Aorta (tissue), 5 donors: ENCODE measurements at regions not wholly inside any gene's neighbourhood (a gene's known extent, or its start where the extent isn't known, plus 50 kb on each side); places are given as distances from the start of the nearest gene placed in this dataset.
A peak's percentile ranks its signal among the peaks of the same experiment; 100 is the strongest.
"Not testable (repeated sequence)": the region's sequence is repeated elsewhere in the genome, so short reads cannot be mapped to it uniquely, and the experiment has no call there.

Experiments used
- ATAC-seq: fragments of 200-7000 bp; cut with Tn5 transposase; one replicate; pipeline ENCODE4 v1.9.1; 2022; ENCODE audit warnings: moderate library complexity; ENCODE audit not compliant: low FRiP score
- DNase-seq, 2 donors: peaks; one replicate each; pipeline ENCODE4 v3.0.0-alpha.2; 2020
- H3K27ac ChIP-seq, 2 donors: one replicate each; pipeline ENCODE4 v1.5.1; 2013; ENCODE audit warnings: low read length in 2 of 2, mild to moderate bottlenecking in 2 of 2, moderate library complexity in 2 of 2, control low read depth in 1 of 2, inconsistent platforms in 1 of 2, low read depth in 1 of 2
- H3K27me3 ChIP-seq, 2 donors: one replicate each; pipeline ENCODE4 v1.6.1; 2013; ENCODE audit warnings: control low read depth in 1 of 2, low read length in 1 of 2, mild to moderate bottlenecking in 1 of 2, moderate library complexity in 1 of 2; ENCODE audit not compliant: insufficient read depth in 2 of 2, control insufficient read depth in 1 of 2
- H3K36me3 ChIP-seq, 2 donors: one replicate each; pipeline ENCODE4 v1.6.1; 2013; ENCODE audit warnings: control low read depth in 1 of 2, low read length in 1 of 2, mild to moderate bottlenecking in 1 of 2; ENCODE audit not compliant: insufficient read depth in 2 of 2, control insufficient read depth in 1 of 2
- H3K4me1 ChIP-seq, 2 donors: one replicate each; pipeline ENCODE4 v1.6.1; 2013; ENCODE audit warnings: low read length in 2 of 2, control low read depth in 1 of 2, mild to moderate bottlenecking in 1 of 2, moderate library complexity in 1 of 2; ENCODE audit not compliant: insufficient read depth in 2 of 2, control insufficient read depth in 1 of 2
- H3K4me3 ChIP-seq, 2 donors: one replicate each; pipeline ENCODE4 v1.5.1; 2013; ENCODE audit warnings: low read length in 2 of 2, control low read depth in 1 of 2, mild to moderate bottlenecking in 1 of 2
- H3K9me3 ChIP-seq: one replicate; pipeline ENCODE4 v1.6.1; 2013; ENCODE audit warnings: mild to moderate bottlenecking, low read length; ENCODE audit not compliant: control insufficient read depth
- WGBS, 2 donors: extraction: QIAGEN DNeasy Blood & Tissue Kit; methylation state at CpG; one replicate each; pipeline ENCODE4 v1.1.7; 2013; 5-methylcytosine and 5-hydroxymethylcytosine counted together
- intact Hi-C, 2 donors: fragments of 100-400 bp; cut with DNase I; formaldehyde crosslinking; loops; one replicate each; pipeline versions ENCODE4 v1.14.2 to v1.15.0; 2022
- donor health status: healthy with polysubstance abuse.
- donor health status: Bipolar disorder and iron deficiency.
- donor health status: DM: no; HTN: no; CAD: no.
- donor health status: DM: no; HTN: no; CAD: no.
- donor health status: DM: yes; HTN: yes; CAD: no.

- H3K27ac ChIP-seq, result no peak overlapping the region
- no peaks in the 10 kb centered on the region for H3K4me1 ChIP-seq
- peaks cover 2% of the 10 kb centered on the region for H3K9me3 ChIP-seq
- DNase-seq, result no peak
- H3K27me3 ChIP-seq, result no peaks in the 10 kb centered on the region
- intact Hi-C loops, result no loop called here
- WGBS, 2 donors, result 84 to 93% methylated on average over 6 of the region's 6 CpGs
- ATAC-seq, result no peak
- H3K4me3 ChIP-seq, result no peak overlapping the region
- H3K36me3 ChIP-seq, result no peaks in the 10 kb centered on the region
Observed at GRCh38 chr2:125224188-125224587, 1199.1 kb downstream of the CNTNAP5 start.

- DNase-seq, result no peak
- intact Hi-C loops, result no loop called here
- ATAC-seq, result peak; percentile 26
- Histone ChIP-seq H3K4me1 (no peaks in the 10 kb centered on the region), H3K4me3 (no peak overlapping the region), H3K27ac (no peak overlapping the region), H3K9me3 (peaks cover 2% of the 10 kb centered on the region), H3K36me3 (no peaks in the 10 kb centered on the region), H3K27me3 (no peaks in the 10 kb centered on the region)
- 83 to 85% methylated on average over 3 of the region's 3 CpGs for WGBS, 2 donors
Observed at GRCh38 chr2:125224830-125225229, 1199.7 kb downstream of the CNTNAP5 start.

- ATAC-seq, result no peak
- intact Hi-C loops, result no loop called here
- 75 to 77% methylated on average over 2 of the region's 2 CpGs for WGBS, 2 donors
Observed at GRCh38 chr2:125227843-125228392, 1202.8 kb downstream of the CNTNAP5 start.

GRCh38 chr2:125240870-125241269 lies 1215.8 kb downstream of the CNTNAP5 start:
- H3K4me1 ChIP-seq, result no peaks in the 10 kb centered on the region
- ATAC-seq (no peak), DNase-seq (no peak)
- intact Hi-C loops, result no loop called here
- H3K27ac ChIP-seq, result no peak overlapping the region
- peaks cover 1% of the 10 kb centered on the region for H3K9me3 ChIP-seq
- WGBS, 2 donors, result 87 to 94% methylated on average over 6 of the region's 6 CpGs
- no peaks in the 10 kb centered on the region for H3K27me3 ChIP-seq
- no peaks in the 10 kb centered on the region for H3K36me3 ChIP-seq
- H3K4me3 ChIP-seq, result no peak overlapping the region

More at GRCh38 chr2:125227843-125228392, 1202.8 kb downstream of the CNTNAP5 start:
- Histone ChIP-seq H3K27ac (no peak overlapping the region), H3K36me3 (no peaks in the 10 kb centered on the region), H3K4me1 (no peaks in the 10 kb centered on the region), H3K4me3 (no peak overlapping the region), H3K9me3 (no peaks in the 10 kb centered on the region), H3K27me3 (no peaks in the 10 kb centered on the region)
- no peak for DNase-seq

GRCh38 chr2:125243074-125243473 lies 1218.0 kb downstream of the CNTNAP5 start:
- Histone ChIP-seq H3K4me1 (no peaks in the 10 kb centered on the region), H3K4me3 (no peak overlapping the region), H3K27ac (no peak overlapping the region), H3K36me3 (no peaks in the 10 kb centered on the region), H3K27me3 (no peaks in the 10 kb centered on the region), H3K9me3 (peaks cover 1% of the 10 kb centered on the region)
- intact Hi-C loops, result no loop called here
- DNase-seq, result no peak
- ATAC-seq, result no peak
- WGBS, 2 donors, result 81 to 83% methylated on average over 1 of the region's 1 CpG

- Histone ChIP-seq H3K4me1 (no peaks in the 10 kb centered on the region), H3K36me3 (no peaks in the 10 kb centered on the region), H3K27me3 (no peaks in the 10 kb centered on the region), H3K27ac (no peak overlapping the region), H3K4me3 (no peak overlapping the region), H3K9me3 (no peaks in the 10 kb centered on the region)
- DNase-seq, result no peak
- WGBS, 2 donors, result 78 to 79% methylated on average over 6 of the region's 6 CpGs
- intact Hi-C loops, result no loop called here
- ATAC-seq, result no peak
Observed at GRCh38 chr2:125254010-125254409, 1228.9 kb downstream of the CNTNAP5 start.

- Histone ChIP-seq H3K27ac (no peak overlapping the region), H3K4me1 (no peaks in the 10 kb centered on the region), H3K36me3 (no peaks in the 10 kb centered on the region), H3K27me3 (no peaks in the 10 kb centered on the region), H3K4me3 (no peak overlapping the region), H3K9me3 (no peaks in the 10 kb centered on the region)
- no peak for DNase-seq
- intact Hi-C loops, result no loop called here
- 26 to 35% methylated on average over 6 of the region's 6 CpGs for WGBS, 2 donors
- no peak for ATAC-seq
Observed at GRCh38 chr2:125259451-125259850, 1234.4 kb downstream of the CNTNAP5 start.

GRCh38 chr2:125260366-125260930 lies 1235.4 kb downstream of the CNTNAP5 start:
- H3K4me1 ChIP-seq, H3K36me3 ChIP-seq, H3K27ac ChIP-seq, intact Hi-C loops, H3K4me3 ChIP-seq, ATAC-seq, H3K27me3 ChIP-seq, DNase-seq, H3K9me3 ChIP-seq: not testable (repeated sequence)

GRCh38 chr2:125264453-125264852 lies 1239.4 kb downstream of the CNTNAP5 start:
- Histone ChIP-seq H3K4me1 (no peaks in the 10 kb centered on the region), H3K4me3 (no peak overlapping the region), H3K9me3 (no peaks in the 10 kb centered on the region), H3K27ac (no peak overlapping the region), H3K36me3 (no peaks in the 10 kb centered on the region), H3K27me3 (no peaks in the 10 kb centered on the region)
- intact Hi-C loops, result no loop called here
- DNase-seq (no peak), ATAC-seq (no peak)
- 60 to 70% methylated on average over 1 of the region's 1 CpG for WGBS, 2 donors
